OCI-LY1 (cell line): ENCODE measurements at regions not wholly inside any gene's neighbourhood (a gene's known extent, or its start where the extent isn't known, plus 50 kb on each side); places are given as distances from the start of the nearest gene placed in this dataset.

ENCODE experiments used
- H2AFZ ChIP-seq: fragments of 200-600 bp; sonication (generic), shearing (Covaris generic); 2 replicates; pipeline ENCODE4 v1.6.0; 2014; ENCODE audit warnings: antibody characterized with exemption, mild to moderate bottlenecking, low read length
- H3F3A ChIP-seq: fragments of 200-600 bp; sonication (generic), shearing (Covaris generic); 2 replicates; pipeline ENCODE4 v1.6.0; 2014; ENCODE audit warnings: mild to moderate bottlenecking, antibody characterized with exemption, low read length, moderate library complexity; ENCODE audit not compliant: insufficient read depth
- H3K27ac ChIP-seq: fragments of 200-600 bp; sonication (generic); 2 replicates; pipeline ENCODE4 v1.5.1; 2014; ENCODE audit warnings: low read length, mixed run types, mild to moderate bottlenecking, low read depth; ENCODE audit not compliant: poor library complexity, severe bottlenecking
- H3K27me3 ChIP-seq: fragments of 200-600 bp; sonication (generic); 2 replicates; pipeline ENCODE4 v1.6.0; 2014; ENCODE audit warnings: antibody characterized with exemption, mild to moderate bottlenecking, low read length, moderate library complexity; ENCODE audit not compliant: insufficient read depth
- H3K36me3 ChIP-seq: fragments of 200-600 bp; sonication (generic); 2 replicates; pipeline ENCODE4 v1.6.1; 2014; ENCODE audit warnings: mild to moderate bottlenecking, antibody characterized with exemption, low read length, moderate library complexity, mixed read lengths; ENCODE audit not compliant: insufficient read depth
- H3K4me1 ChIP-seq: fragments of 200-600 bp; sonication (generic); 2 replicates; pipeline ENCODE4 v1.5.1; 2014; ENCODE audit warnings: mild to moderate bottlenecking, low read length, moderate library complexity; ENCODE audit not compliant: insufficient read depth, severe bottlenecking
- H3K4me2 ChIP-seq: fragments of 200-600 bp; sonication (generic), shearing (Covaris generic); 2 replicates; pipeline ENCODE4 v1.6.1; 2014; ENCODE audit warnings: low read length
- H3K4me3 ChIP-seq: fragments of 200-600 bp; sonication (generic); 2 replicates; pipeline ENCODE4 v1.5.1; 2014; ENCODE audit warnings: low read length, low read depth, mild to moderate bottlenecking, mixed read lengths; ENCODE audit not compliant: poor library complexity, severe bottlenecking
- H3K79me2 ChIP-seq: fragments of 200-600 bp; shearing (Covaris generic); 2 replicates; pipeline ENCODE4 v1.6.1; 2016; ENCODE audit warnings: mixed run types, low read length, mixed read lengths; ENCODE audit not compliant: insufficient read depth
- H3K9ac ChIP-seq: fragments of 200-600 bp; sonication (generic), shearing (Covaris generic); 2 replicates; pipeline ENCODE4 v1.6.1; 2014; ENCODE audit warnings: mild to moderate bottlenecking, low read length, mixed read lengths
- H3K9me2 ChIP-seq: fragments of 200-600 bp; sonication (generic), shearing (Covaris generic); 2 replicates; pipeline ENCODE4 v1.6.1; 2014; ENCODE audit warnings: low read depth, mild to moderate bottlenecking, low read length, mixed read lengths
- H3K9me3 ChIP-seq: fragments of 200-600 bp; shearing (Covaris generic); 2 replicates; pipeline ENCODE4 v1.6.1; 2014; ENCODE audit warnings: low read length, mixed read lengths
- H4K20me1 ChIP-seq: fragments of 200-600 bp; sonication (generic), shearing (Covaris generic); 2 replicates; pipeline ENCODE4 v1.6.0; 2016; ENCODE audit warnings: mild to moderate bottlenecking, low read length; ENCODE audit not compliant: insufficient read depth
- EZH2 ChIP-seq: fragments of 200-600 bp; sonication (generic), shearing (Covaris generic); IDR thresholded peaks from 2 replicates; pipeline ENCODE4 v1.8.0; 2017; ENCODE audit warnings: borderline replicate concordance, mixed run types, mild to moderate bottlenecking, antibody characterized with exemption, low read length, moderate library complexity, mixed read lengths
- TF ChIP-seq, protein P1 (sequence below): fragments of 200-600 bp; sonication (generic), shearing (Covaris generic); IDR thresholded peaks from 2 replicates; pipeline ENCODE4 v1.5.1; 2017; ENCODE audit warnings: mild to moderate bottlenecking, antibody characterized with exemption, low read length, moderate library complexity, mixed read lengths

DNA sequence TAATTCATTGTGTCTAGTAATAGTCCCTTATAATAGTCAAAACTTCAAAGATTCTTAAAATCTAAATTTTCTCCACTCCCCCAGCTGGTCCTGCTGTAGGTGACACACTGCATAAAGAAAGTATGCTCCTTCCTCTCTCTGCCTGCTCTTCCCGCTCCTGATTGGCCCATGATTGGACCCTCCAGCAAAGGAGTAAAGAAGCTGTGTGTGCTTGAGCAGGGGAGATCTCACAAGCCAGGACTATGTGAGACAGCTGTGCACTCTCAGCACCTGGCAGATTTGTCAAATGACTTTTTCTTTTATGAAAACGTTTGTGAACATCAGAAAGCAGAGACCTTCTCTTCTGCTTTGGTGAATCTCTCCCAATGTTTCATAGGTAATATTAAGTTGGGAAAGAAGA, 274.8 kb upstream of the LYPLAL1 start:
- Histone ChIP-seq H3K4me1 (no peaks in the 10 kb centered on the region), H2AFZ (no peak overlapping the region), H3K9ac (no peak overlapping the region), H3K27ac (no peak overlapping the region), H3K79me2 (no peaks in the 10 kb centered on the region), H3F3A (no peaks in the 10 kb centered on the region), H3K9me2 (no peaks in the 10 kb centered on the region), H3K27me3 (no peaks in the 10 kb centered on the region), H3K36me3 (no peaks in the 10 kb centered on the region), H4K20me1 (no peaks in the 10 kb centered on the region), H3K9me3 (no peaks in the 10 kb centered on the region), H3K4me2 (no peak overlapping the region), H3K4me3 (no peak overlapping the region)
- TF ChIP-seq, protein P1, sequence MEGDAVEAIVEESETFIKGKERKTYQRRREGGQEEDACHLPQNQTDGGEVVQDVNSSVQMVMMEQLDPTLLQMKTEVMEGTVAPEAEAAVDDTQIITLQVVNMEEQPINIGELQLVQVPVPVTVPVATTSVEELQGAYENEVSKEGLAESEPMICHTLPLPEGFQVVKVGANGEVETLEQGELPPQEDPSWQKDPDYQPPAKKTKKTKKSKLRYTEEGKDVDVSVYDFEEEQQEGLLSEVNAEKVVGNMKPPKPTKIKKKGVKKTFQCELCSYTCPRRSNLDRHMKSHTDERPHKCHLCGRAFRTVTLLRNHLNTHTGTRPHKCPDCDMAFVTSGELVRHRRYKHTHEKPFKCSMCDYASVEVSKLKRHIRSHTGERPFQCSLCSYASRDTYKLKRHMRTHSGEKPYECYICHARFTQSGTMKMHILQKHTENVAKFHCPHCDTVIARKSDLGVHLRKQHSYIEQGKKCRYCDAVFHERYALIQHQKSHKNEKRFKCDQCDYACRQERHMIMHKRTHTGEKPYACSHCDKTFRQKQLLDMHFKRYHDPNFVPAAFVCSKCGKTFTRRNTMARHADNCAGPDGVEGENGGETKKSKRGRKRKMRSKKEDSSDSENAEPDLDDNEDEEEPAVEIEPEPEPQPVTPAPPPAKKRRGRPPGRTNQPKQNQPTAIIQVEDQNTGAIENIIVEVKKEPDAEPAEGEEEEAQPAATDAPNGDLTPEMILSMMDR, result no peak
- no peak for TF ChIP-seq EZH2

DNA sequence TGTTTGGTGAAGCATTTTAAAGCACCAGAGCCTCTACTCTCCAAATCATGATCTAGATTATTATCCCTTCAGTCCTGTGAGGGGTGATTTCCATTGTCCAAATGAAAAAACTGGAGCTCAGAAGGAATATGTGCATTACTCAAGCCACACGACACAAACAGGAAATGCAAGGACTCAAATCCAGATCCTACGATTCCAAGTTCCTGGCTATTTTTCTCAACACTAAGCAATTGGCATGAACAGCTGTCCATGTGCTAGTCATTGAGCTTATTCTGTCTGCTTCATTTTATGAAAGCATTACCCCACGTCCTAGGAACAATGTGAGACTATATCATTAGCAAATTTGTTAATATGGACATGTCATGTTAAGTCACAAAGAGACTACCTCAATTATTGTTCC, 273.1 kb upstream of the LYPLAL1 start:
- no peaks in the 10 kb centered on the region for H3K9me3 ChIP-seq
- H2AFZ ChIP-seq, result no peak overlapping the region
- H3K9ac ChIP-seq, result no peak overlapping the region
- TF ChIP-seq, protein P1, result no peak
- TF ChIP-seq EZH2, result no peak
- no peaks in the 10 kb centered on the region for H3K27me3 ChIP-seq
- H3K27ac ChIP-seq, result no peak overlapping the region
- no peaks in the 10 kb centered on the region for H3K9me2 ChIP-seq
- no peak overlapping the region for H3K4me2 ChIP-seq
- H3K4me3 ChIP-seq, result no peak overlapping the region
- no peaks in the 10 kb centered on the region for H4K20me1 ChIP-seq
- H3K4me1 ChIP-seq, result no peaks in the 10 kb centered on the region
- no peaks in the 10 kb centered on the region for H3F3A ChIP-seq
- H3K79me2 ChIP-seq, result no peaks in the 10 kb centered on the region
- H3K36me3 ChIP-seq, result no peaks in the 10 kb centered on the region

DNA sequence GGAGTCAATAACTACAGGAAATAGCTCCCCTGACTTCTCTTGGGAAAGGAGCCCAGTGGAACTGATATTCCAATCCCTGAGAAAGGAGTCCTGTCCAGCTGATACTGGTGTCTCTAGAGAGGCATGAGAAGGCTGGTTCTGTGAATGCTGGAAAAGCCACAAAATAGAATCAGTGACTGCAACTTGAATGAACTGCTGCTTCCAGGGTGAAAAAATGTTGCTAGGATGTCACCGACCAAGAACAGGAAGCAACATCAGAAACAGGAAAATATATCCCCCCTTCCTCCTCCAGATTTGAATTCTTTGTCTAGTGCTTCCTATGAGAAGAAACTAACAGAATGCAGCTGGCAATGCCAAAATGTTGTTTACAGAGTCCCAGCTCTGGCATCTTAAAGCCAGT, 269.3 kb upstream of the LYPLAL1 start:
- no peak overlapping the region for H3K9ac ChIP-seq
- no peaks in the 10 kb centered on the region for H4K20me1 ChIP-seq
- no peaks in the 10 kb centered on the region for H3K9me3 ChIP-seq
- no peaks in the 10 kb centered on the region for H3K36me3 ChIP-seq
- H3K79me2 ChIP-seq, result no peaks in the 10 kb centered on the region
- H2AFZ ChIP-seq, result no peak overlapping the region
- H3K4me2 ChIP-seq, result no peak overlapping the region
- no peaks in the 10 kb centered on the region for H3K4me1 ChIP-seq
- H3F3A ChIP-seq, result no peaks in the 10 kb centered on the region
- H3K9me2 ChIP-seq, result no peaks in the 10 kb centered on the region
- no peak overlapping the region for H3K27ac ChIP-seq
- TF ChIP-seq, protein P1, result no peak
- TF ChIP-seq EZH2, result no peak
- no peaks in the 10 kb centered on the region for H3K27me3 ChIP-seq
- no peak overlapping the region for H3K4me3 ChIP-seq
